Peyer's patch (tissue), 4 donors: ENCODE measurements at regions not wholly inside any gene's neighbourhood (a gene's known extent, or its start where the extent isn't known, plus 50 kb on each side); places are given as distances from the start of the nearest gene placed in this dataset.

Source experiments
- CTCF ChIP-seq, 6 experiments: fragments of 450-650 bp in 4 of 6; fragments of 200-600 bp in 2 of 6; sonication (generic) in 1 of 6; IDR thresholded peaks; one replicate each; pipeline ENCODE4 v1.5.1; 2017 to 2019; ENCODE audit warnings: antibody characterized with exemption in 6 of 6, mild to moderate bottlenecking in 3 of 6, moderate library complexity in 1 of 6
- POLR2A ChIP-seq, 2 donors: fragments of 450-650 bp; IDR thresholded peaks; one replicate each; pipeline ENCODE4 v1.5.1; 2017; ENCODE audit warnings: antibody characterized with exemption in 2 of 2, mild to moderate bottlenecking in 2 of 2, moderate library complexity in 2 of 2

GRCh38 chr2:20565101-20565622 lies 85.7 kb downstream of the HS1BP3 start:
- no peak for TF ChIP-seq CTCF (IDR thresholded peaks at IDR 0.05)
- TF ChIP-seq POLR2A (IDR thresholded peaks at IDR 0.05), result no peak
